A549 (cell line): ENCODE measurements at regions not wholly inside any gene's neighbourhood (a gene's known extent, or its start where the extent isn't known, plus 50 kb on each side); places are given as distances from the start of the nearest gene placed in this dataset.

Source experiments
- ATAC-seq, 2 experiments: fragments of 200-7000 bp in 1 of 2; fragments of >200 bp in 1 of 2; cut with Nextera tagmentation in 1 of 2; cut with Tn5 transposase in 1 of 2; 3 replicates each; pipeline versions ENCODE4 v1.8.0 to v1.9.1; 2018 to 2020; ENCODE audit warnings: mild to moderate bottlenecking in 1 of 2, moderate library complexity in 1 of 2
- CTCF ChIA-PET: fragments of 300-600 bp; sonication (Branson Sonifier 250); formaldehyde crosslinking; extraction: SDS; loops from one replicate; lab custom pipeline; 2021; ENCODE audit warnings: antibody characterized with exemption, inconsistent platforms; lab: Yijun Ruan, JAX
- POLR2A ChIA-PET: fragments of 350-600 bp; formaldehyde crosslinking; extraction: SDS; loops from one replicate; lab custom pipeline; 2021; ENCODE audit warnings: antibody characterized with exemption, inconsistent platforms; lab: Yijun Ruan, JAX
- DNase-seq, 2 experiments: peaks; one replicate each; pipeline versions ENCODE4 v3.0.0 to v3.0.0-alpha.2; 2011 to 2016; ENCODE audit warnings: low read depth in 1 of 2, low spot score in 1 of 2
- FAIRE-seq: peaks from 2 replicates; lab custom pipeline; 2011; peaks lifted over from hg19 to GRCh38; lab: Jason Lieb, UNC
- H3K27ac ChIP-seq, 2 experiments: fragments of >200 bp; sonication (Bioruptor Twin); formaldehyde crosslinking; 3 replicates each; pipeline ENCODE4 v1.5.1; 2016 to 2017
- H3K4me1 ChIP-seq: fragments of >200 bp; sonication (Bioruptor Twin); formaldehyde crosslinking; 3 replicates; pipeline ENCODE4 v1.6.1; 2016
- H3K4me2 ChIP-seq: fragments of >200 bp; sonication (Bioruptor Twin); formaldehyde crosslinking; 3 replicates; pipeline ENCODE4 v1.6.1; 2016
- H3K4me3 ChIP-seq: fragments of >200 bp; sonication (Bioruptor Twin); formaldehyde crosslinking; 3 replicates; pipeline ENCODE4 v1.5.1; 2016
- H3K9me3 ChIP-seq: fragments of >200 bp; sonication (Bioruptor Twin); formaldehyde crosslinking; 3 replicates; pipeline ENCODE4 v1.6.1; 2016
- BCL3 ChIP-seq: fragments of >200 bp; sonication (Bioruptor Twin); formaldehyde crosslinking; IDR thresholded peaks from 3 replicates; pipeline ENCODE4 v1.6.1; 2016
- BHLHE40 ChIP-seq: IDR thresholded peaks from 2 replicates; pipeline ENCODE4 v1.6.1; 2012; ENCODE audit warnings: low read depth, low read length, inconsistent platforms
- CBX8 ChIP-seq: fragments of 200-600 bp; sonication (generic); IDR thresholded peaks from 2 replicates; pipeline ENCODE4 v1.6.1; 2016
- CHD2 ChIP-seq: fragments of 150-350 bp; IDR thresholded peaks from 2 replicates; pipeline ENCODE4 v1.6.1; 2014; ENCODE audit warnings: low read length; ENCODE audit not compliant: partially characterized antibody
- CTCF ChIP-seq: fragments of >200 bp; sonication (Bioruptor Twin); formaldehyde crosslinking; IDR thresholded peaks from 3 replicates; pipeline ENCODE4 v1.5.1; 2016
- EHF ChIP-seq: fragments of 250-450 bp; sonication (Bioruptor Pico); IDR thresholded peaks from 2 replicates; pipeline ENCODE4 v1.5.0; 2020; ENCODE audit warnings: mild to moderate bottlenecking
- EP300 ChIP-seq, 2 experiments: fragments of >200 bp; sonication (Bioruptor Twin); formaldehyde crosslinking; IDR thresholded peaks; 2 replicates in 1 of 2; 3 replicates in 1 of 2; pipeline ENCODE4 v1.6.1; 2016 to 2017
- ESRRA ChIP-seq: fragments of 150-350 bp; IDR thresholded peaks from 2 replicates; pipeline ENCODE4 v1.6.1; 2014; ENCODE audit warnings: mild to moderate bottlenecking, low read length, borderline replicate concordance
- FOXS1 ChIP-seq: fragments of 250-450 bp; sonication (Bioruptor Pico); IDR thresholded peaks from 2 replicates; pipeline ENCODE4 v1.5.0; 2020; ENCODE audit warnings: mild to moderate bottlenecking, moderate library complexity
- GATA3 ChIP-seq: IDR thresholded peaks from 2 replicates; pipeline ENCODE4 v1.6.1; 2012; ENCODE audit warnings: borderline replicate concordance
- HES2 ChIP-seq: fragments of >200 bp; sonication (Bioruptor Twin); formaldehyde crosslinking; IDR thresholded peaks from 2 replicates; pipeline ENCODE4 v1.6.1; 2016
- HMGXB4 ChIP-seq: fragments of 250-450 bp; sonication (Bioruptor Pico); IDR thresholded peaks from 2 replicates; pipeline ENCODE4 v1.5.0; 2021; ENCODE audit warnings: mild to moderate bottlenecking, moderate library complexity, borderline replicate concordance
- HOXA7 ChIP-seq: fragments of 250-450 bp; sonication (Bioruptor Pico); IDR thresholded peaks from 2 replicates; pipeline ENCODE4 v1.5.0; 2020; ENCODE audit warnings: mild to moderate bottlenecking, moderate library complexity
- HOXB13 ChIP-seq: fragments of 250-450 bp; sonication (Bioruptor Pico); IDR thresholded peaks from 2 replicates; pipeline ENCODE4 v1.5.0; 2020; ENCODE audit warnings: low read depth, mild to moderate bottlenecking, moderate library complexity
- HOXB5 ChIP-seq: fragments of 250-450 bp; sonication (Bioruptor Pico); IDR thresholded peaks from 2 replicates; pipeline ENCODE4 v1.5.0; 2020; ENCODE audit warnings: mild to moderate bottlenecking, moderate library complexity
- JUNB ChIP-seq: fragments of >200 bp; sonication (Bioruptor Twin); formaldehyde crosslinking; IDR thresholded peaks from 2 replicates; pipeline ENCODE4 v1.6.1; 2016
- MAFK ChIP-seq: fragments of 450-650 bp; IDR thresholded peaks from 2 replicates; pipeline ENCODE4 v1.6.1; 2014; ENCODE audit not compliant: partially characterized antibody
- MYC ChIP-seq: IDR thresholded peaks from 2 replicates; pipeline ENCODE4 v1.6.1; 2012; ENCODE audit warnings: mild to moderate bottlenecking, inconsistent platforms, low read length, improper control_type of control experiment, borderline replicate concordance
- NPAS2 ChIP-seq: fragments of 250-450 bp; sonication (Bioruptor Pico); IDR thresholded peaks from 2 replicates; pipeline ENCODE4 v1.8.0; 2022; ENCODE audit warnings: mild to moderate bottlenecking, moderate library complexity, borderline replicate concordance
- NR3C1 ChIP-seq: fragments of >200 bp; sonication (Bioruptor Twin); formaldehyde crosslinking; IDR thresholded peaks from 3 replicates; pipeline ENCODE4 v1.6.1; 2017
- RAD21 ChIP-seq, 2 experiments: fragments of >200 bp in 1 of 2; sonication (Bioruptor Twin) in 1 of 2; formaldehyde crosslinking in 1 of 2; IDR thresholded peaks in 1 of 2; conservative IDR thresholded peaks in 1 of 2; 2 replicates in 1 of 2; 3 replicates in 1 of 2; pipeline ENCODE4 v1.6.1; 2012 to 2018; ENCODE audit warnings: inconsistent platforms in 1 of 2
- RFX5 ChIP-seq: fragments of 450-650 bp; IDR thresholded peaks from 2 replicates; pipeline ENCODE4 v1.7.1; 2014; ENCODE audit warnings: antibody characterized with exemption, mild to moderate bottlenecking, moderate library complexity
- TFCP2L1 ChIP-seq: fragments of 250-450 bp; sonication (Bioruptor Pico); IDR thresholded peaks from 2 replicates; pipeline ENCODE4 v1.5.0; 2021; ENCODE audit warnings: mild to moderate bottlenecking
- TP53 ChIP-seq: fragments of 250-450 bp; sonication (Bioruptor Pico); IDR thresholded peaks from 2 replicates; pipeline ENCODE4 v1.5.0; 2021; ENCODE audit warnings: mild to moderate bottlenecking, moderate library complexity
- USF2 ChIP-seq: fragments of 450-650 bp; IDR thresholded peaks from 2 replicates; pipeline ENCODE4 v1.6.1; 2014; ENCODE audit warnings: antibody characterized with exemption
- ZC3H11A ChIP-seq: fragments of 450-650 bp; IDR thresholded peaks from 2 replicates; pipeline ENCODE4 v1.6.1; 2014; ENCODE audit warnings: antibody characterized with exemption, mild to moderate bottlenecking
- ZFP36 ChIP-seq: fragments of 450-650 bp; IDR thresholded peaks from 2 replicates; pipeline ENCODE4 v1.6.1; 2014; ENCODE audit warnings: borderline replicate concordance; ENCODE audit not compliant: partially characterized antibody
- ZNF302 ChIP-seq: fragments of 250-450 bp; sonication (Bioruptor Pico); IDR thresholded peaks from 2 replicates; pipeline ENCODE4 v1.9.0; 2021; ENCODE audit warnings: inconsistent platforms, mild to moderate bottlenecking, moderate library complexity
- WGBS: methylation state at CpG from one replicate; pipeline ENCODE4 v1.1.6; 2017; ENCODE audit errors: missing lambda C conversion rate; 5-methylcytosine and 5-hydroxymethylcytosine counted together

- Histone ChIP-seq H3K9me3 (no peaks in the 10 kb centered on the region), H3K27ac (no peak overlapping the region), H3K4me3 (no peak overlapping the region), H3K4me2 (no peak overlapping the region), H3K4me1 (peaks cover 24% of the 10 kb centered on the region)
- FAIRE-seq (peak; percentile 32), ATAC-seq (no peak), DNase-seq (no peak)
- TF ChIP-seq BHLHE40 (no peak), USF2 (no peak), ZFP36 (no peak), MYC (no peak), HMGXB4 (CRISPR knock-in tag) (no peak), TFCP2L1 (CRISPR knock-in tag) (no peak), GATA3 (no peak), TP53 (no peak), ESRRA (no peak), ZNF302 (CRISPR knock-in tag) (no peak), HOXB5 (CRISPR knock-in tag) (no peak), MAFK (no peak)
- POLR2A ChIA-PET = interaction anchor here (0.7 kb wide), 1 partner anchor 44 kb away, joined by 3 read pairs; no protein-coding TSS in a partner anchor
- 92% methylated on average over 3 of the region's 3 CpGs for WGBS
- CTCF ChIA-PET = interaction anchor here (1.8 kb wide), 1 partner anchor 233 kb away, joined by 4 read pairs; no protein-coding TSS in a partner anchor
These were observed 214.9 kb upstream of the IL12A start for GRCh38 chr3:159773706-159774105.

GRCh38 chr3:159775372-159775961 lies 213.2 kb upstream of the IL12A start:
- H3K4me2 ChIP-seq = peak overlapping the region; percentile 32
- peak overlapping the region in 1 of 2 experiments; percentile 39; a peak in 2 of 6 replicates for H3K27ac ChIP-seq
- peak; percentile 73 to 74; a peak in 5 of 6 replicates for ATAC-seq
- H3K4me3 ChIP-seq = no peak overlapping the region
- ChIA-PET POLR2A (interaction anchor here (1.3 kb wide), 1 partner anchor 19 kb away, joined by 4 read pairs; no protein-coding TSS in a partner anchor), CTCF (interaction anchor here (1.8 to 4.0 kb wide), 3 partner anchors 9 to 231 kb away, joined by 4 to 28 read pairs (median 10); no protein-coding TSS in a partner anchor)
- DNase-seq = no peak
- WGBS = 60% methylated on average over 5 of the region's 5 CpGs
- no peak for FAIRE-seq
- H3K4me1 ChIP-seq = peaks cover 31% of the 10 kb centered on the region
- TF ChIP-seq HES2 (no peak), MAFK (no peak), RAD21 (conservative IDR thresholded peaks at IDR 0.05 in 1 of 2, IDR thresholded peaks at IDR 0.05 in 1 of 2) (no peak), NR3C1 (no peak), CBX8 (no peak), ZFP36 (no peak), CHD2 (no peak), HOXA7 (CRISPR knock-in tag) (no peak), CTCF (no peak), BCL3 (no peak), NPAS2 (CRISPR knock-in tag) (no peak), EP300 (IDR thresholded peaks at IDR 0.05) (no peak), JUNB (no peak), ZC3H11A (no peak), ESRRA (no peak), HOXB13 (CRISPR knock-in tag) (no peak), FOXS1 (no peak), RFX5 (no peak), EHF (no peak)
- H3K9me3 ChIP-seq = no peaks in the 10 kb centered on the region
